Neural cell (in vitro differentiated cells): ENCODE measurements at regions not wholly inside any gene's neighbourhood (a gene's known extent, or its start where the extent isn't known, plus 50 kb on each side); places are given as distances from the start of the nearest gene placed in this dataset.

Source experiments
- H2AFZ ChIP-seq: fragments of 200-600, 300-800 bp; sonication (generic), shearing (Covaris generic); 2 replicates; pipeline ENCODE4 v1.6.0; 2014; ENCODE audit warnings: low read depth, mild to moderate bottlenecking, antibody characterized with exemption, low read length, moderate library complexity
- H3F3A ChIP-seq: fragments of 200-600 bp; shearing (Covaris generic); 2 replicates; pipeline ENCODE4 v1.6.1; 2016; ENCODE audit warnings: mild to moderate bottlenecking, moderate library complexity, mixed read lengths, antibody characterized with exemption, low read length; ENCODE audit not compliant: insufficient read depth, poor library complexity, severe bottlenecking
- H3K27ac ChIP-seq: fragments of 200-600, 300-800 bp; sonication (generic), shearing (Covaris generic); 2 replicates; pipeline ENCODE4 v1.5.1; 2014; ENCODE audit warnings: mild to moderate bottlenecking, low read length, moderate library complexity
- H3K27me3 ChIP-seq: fragments of 300-800, 200-600 bp; sonication (generic), shearing (Covaris generic); 2 replicates; pipeline ENCODE4 v1.6.0; 2014; ENCODE audit warnings: mild to moderate bottlenecking, low read depth, low read length, moderate library complexity; ENCODE audit not compliant: insufficient read depth
- H3K36me3 ChIP-seq: fragments of 300-800, 200-600 bp; sonication (generic), shearing (Covaris generic); 2 replicates; pipeline ENCODE4 v1.5.1; 2014; ENCODE audit warnings: mild to moderate bottlenecking, antibody characterized with exemption, low read length, moderate library complexity; ENCODE audit not compliant: insufficient read depth
- H3K4me2 ChIP-seq: fragments of 300-800, 200-600 bp; sonication (generic), shearing (Covaris generic); 2 replicates; pipeline ENCODE4 v1.6.0; 2014; ENCODE audit warnings: mild to moderate bottlenecking, low read length
- H3K4me3 ChIP-seq: fragments of 300-800, 200-600 bp; sonication (generic), shearing (Covaris generic); 2 replicates; pipeline ENCODE4 v1.5.1; 2014; ENCODE audit warnings: mild to moderate bottlenecking, low read length, moderate library complexity
- H3K79me2 ChIP-seq: fragments of 200-600 bp; shearing (Covaris generic); replicated peaks from 2 replicates; pipeline ENCODE4 v1.6.0; 2014; ENCODE audit warnings: mild to moderate bottlenecking, low read length, moderate library complexity; ENCODE audit not compliant: insufficient read depth
- H3K9ac ChIP-seq: fragments of 300-800, 200-600 bp; sonication (generic), shearing (Covaris generic); 2 replicates; pipeline ENCODE4 v1.6.1; 2016; ENCODE audit warnings: mild to moderate bottlenecking, low read length, mixed read lengths
- H3K9me2 ChIP-seq: fragments of 200-600 bp; shearing (Covaris generic); 2 replicates; pipeline ENCODE4 v1.6.1; 2016; ENCODE audit warnings: mild to moderate bottlenecking, low read length, mixed read lengths; ENCODE audit not compliant: insufficient read depth
- H3K9me3 ChIP-seq: fragments of 200-600, 300-800 bp; sonication (generic), shearing (Covaris generic); 2 replicates; pipeline ENCODE4 v1.6.1; 2016; ENCODE audit warnings: mild to moderate bottlenecking, mixed run types, low read length, moderate library complexity, mixed read lengths
- H4K20me1 ChIP-seq: fragments of 200-600 bp; shearing (Covaris generic); 2 replicates; pipeline ENCODE4 v1.6.1; 2016; ENCODE audit warnings: mild to moderate bottlenecking, mixed run types; ENCODE audit not compliant: insufficient read depth
- CTCF ChIP-seq: fragments of 450-650 bp; IDR thresholded peaks from 2 replicates; pipeline ENCODE4 v1.5.1; 2014; ENCODE audit warnings: antibody characterized with exemption, mild to moderate bottlenecking, moderate library complexity; ENCODE audit not compliant: poor library complexity, severe bottlenecking
- EP300 ChIP-seq: fragments of 450-650 bp; conservative IDR thresholded peaks from 2 replicates; pipeline ENCODE4 v1.6.1; 2014; ENCODE audit warnings: antibody characterized with exemption, mild to moderate bottlenecking, moderate library complexity; ENCODE audit not compliant: poor library complexity, severe bottlenecking
- EZH2 ChIP-seq: fragments of 200-600, 300-800 bp; shearing (Covaris generic), sonication (generic); IDR thresholded peaks from 2 replicates; pipeline ENCODE4 v1.6.1; 2014; ENCODE audit warnings: antibody characterized with exemption, low read length, borderline replicate concordance, mild to moderate bottlenecking; ENCODE audit not compliant: insufficient read depth, poor library complexity, severe bottlenecking
- MXI1 ChIP-seq: fragments of 450-650 bp; conservative IDR thresholded peaks from 2 replicates; pipeline ENCODE4 v1.6.1; 2014; ENCODE audit warnings: antibody characterized with exemption, mild to moderate bottlenecking; ENCODE audit not compliant: poor library complexity, severe bottlenecking
- POLR2AphosphoS5 ChIP-seq: IDR thresholded peaks from 2 replicates; pipeline ENCODE4 v1.6.1; 2012
- RAD21 ChIP-seq: fragments of 450-650 bp; conservative IDR thresholded peaks from 2 replicates; pipeline ENCODE4 v1.6.1; 2014; ENCODE audit warnings: antibody characterized with exemption, mild to moderate bottlenecking, moderate library complexity
- REST ChIP-seq: IDR thresholded peaks from 2 replicates; pipeline ENCODE4 v1.6.1; 2012; ENCODE audit warnings: borderline replicate concordance
- SMC3 ChIP-seq: fragments of 450-650 bp; conservative IDR thresholded peaks from 2 replicates; pipeline ENCODE4 v1.6.1; 2014; ENCODE audit warnings: antibody characterized with exemption, mild to moderate bottlenecking, moderate library complexity; ENCODE audit not compliant: poor library complexity
- TAF1 ChIP-seq: IDR thresholded peaks from 2 replicates; pipeline ENCODE4 v1.6.1; 2012; ENCODE audit warnings: low read depth

GRCh38 chr2:188023035-188023434 lies 268.6 kb upstream of the GULP1 start:
- Histone ChIP-seq H3F3A (no peaks in the 10 kb centered on the region), H3K27ac (no peak overlapping the region), H3K9ac (no peak overlapping the region), H2AFZ (no peak overlapping the region), H3K79me2 (no peaks in the 10 kb centered on the region), H3K9me2 (no peaks in the 10 kb centered on the region), H3K4me3 (no peak overlapping the region), H3K27me3 (no peaks in the 10 kb centered on the region), H3K4me2 (no peak overlapping the region), H3K36me3 (no peaks in the 10 kb centered on the region), H4K20me1 (no peaks in the 10 kb centered on the region), H3K9me3 (no peaks in the 10 kb centered on the region)
- no peak for TF ChIP-seq REST
- TF ChIP-seq TAF1 = no peak
- TF ChIP-seq CTCF = no peak
- TF ChIP-seq POLR2AphosphoS5 = no peak
- TF ChIP-seq SMC3 = no peak
- TF ChIP-seq EZH2 = no peak
- no peak for TF ChIP-seq RAD21
- no peak for TF ChIP-seq EP300
- TF ChIP-seq MXI1 = no peak

- Histone ChIP-seq H2AFZ (no peak overlapping the region), H4K20me1 (no peaks in the 10 kb centered on the region), H3K79me2 (no peaks in the 10 kb centered on the region), H3K9me3 (no peaks in the 10 kb centered on the region), H3K27ac (no peak overlapping the region), H3K4me2 (no peak overlapping the region), H3K4me3 (no peak overlapping the region), H3F3A (no peaks in the 10 kb centered on the region), H3K27me3 (no peaks in the 10 kb centered on the region), H3K9ac (no peak overlapping the region), H3K36me3 (no peaks in the 10 kb centered on the region), H3K9me2 (no peaks in the 10 kb centered on the region)
- TF ChIP-seq REST (no peak), MXI1 (no peak)
Measured at GRCh38 chr2:188024811-188025210, 266.9 kb upstream of the GULP1 start.
